BE2C (cell line): ENCODE measurements at regions not wholly inside any gene's neighbourhood (a gene's known extent, or its start where the extent isn't known, plus 50 kb on each side); places are given as distances from the start of the nearest gene placed in this dataset.

Experiments
- DNase-seq: peaks from one replicate; pipeline ENCODE4 v3.0.0-alpha.2; 2020
- H3K27me3 ChIP-seq: fragments of 250-450 bp; sonication (Bioruptor Pico); 2 replicates; pipeline ENCODE4 v1.5.1; 2020; ENCODE audit warnings: mild to moderate bottlenecking
- H3K36me3 ChIP-seq: fragments of 250-450 bp; sonication (Bioruptor Pico); 2 replicates; pipeline ENCODE4 v1.5.1; 2020; ENCODE audit warnings: mild to moderate bottlenecking
- H3K4me1 ChIP-seq: fragments of 250-450 bp; sonication (Bioruptor Pico); 2 replicates; pipeline ENCODE4 v1.5.1; 2020
- H3K4me3 ChIP-seq: 2 replicates; pipeline ENCODE4 v1.5.1; 2011; ENCODE audit warnings: low read depth, low read length
- H3K9me3 ChIP-seq: fragments of 250-450 bp; sonication (Bioruptor Pico); 2 replicates; pipeline ENCODE4 v1.5.1; 2020
- CTCF ChIP-seq: IDR thresholded peaks from 2 replicates; pipeline ENCODE4 v1.5.1; 2012; ENCODE audit warnings: mild to moderate bottlenecking, low read depth, low read length

GRCh38 chr1:36612121-36612520 is 129.4 kb upstream of the CSF3R start:
- no peaks in the 10 kb centered on the region for H3K27me3 ChIP-seq
- H3K4me3 ChIP-seq = no peak overlapping the region
- H3K36me3 ChIP-seq = no peaks in the 10 kb centered on the region
- H3K9me3 ChIP-seq = no peaks in the 10 kb centered on the region
- no peak for DNase-seq
- no peaks in the 10 kb centered on the region for H3K4me1 ChIP-seq
- TF ChIP-seq CTCF = no peak

- Histone ChIP-seq H3K36me3 (no peaks in the 10 kb centered on the region), H3K4me3 (no peak overlapping the region), H3K4me1 (no peaks in the 10 kb centered on the region), H3K9me3 (no peaks in the 10 kb centered on the region), H3K27me3 (no peaks in the 10 kb centered on the region)
- peak; percentile 78 for TF ChIP-seq CTCF
- peak; percentile 68 for DNase-seq
Measured at GRCh38 chr1:36609241-36610027, 126.7 kb upstream of the CSF3R start.

- TF ChIP-seq CTCF = no peak
- Histone ChIP-seq H3K36me3 (no peaks in the 10 kb centered on the region), H3K9me3 (no peaks in the 10 kb centered on the region), H3K4me1 (no peaks in the 10 kb centered on the region), H3K4me3 (no peak overlapping the region), H3K27me3 (no peaks in the 10 kb centered on the region)
- no peak for DNase-seq
Measured at GRCh38 chr1:36608272-36608671, 125.6 kb upstream of the CSF3R start.

- Histone ChIP-seq H3K4me1 (no peaks in the 10 kb centered on the region), H3K9me3 (no peaks in the 10 kb centered on the region), H3K4me3 (no peak overlapping the region), H3K36me3 (no peaks in the 10 kb centered on the region), H3K27me3 (no peaks in the 10 kb centered on the region)
- DNase-seq = no peak
- no peak for TF ChIP-seq CTCF
Measured at GRCh38 chr1:36607263-36607651, 124.5 kb upstream of the CSF3R start.

GRCh38 chr1:36606641-36607262 is 124.0 kb upstream of the CSF3R start:
- no peaks in the 10 kb centered on the region for H3K4me1 ChIP-seq
- H3K36me3 ChIP-seq = no peaks in the 10 kb centered on the region
- TF ChIP-seq CTCF = no peak
- H3K9me3 ChIP-seq = no peaks in the 10 kb centered on the region
- H3K27me3 ChIP-seq = no peaks in the 10 kb centered on the region
- DNase-seq = no peak
- H3K4me3 ChIP-seq = no peak overlapping the region
